GM10248 (cell line): ENCODE measurements at regions not wholly inside any gene's neighbourhood (a gene's known extent, or its start where the extent isn't known, plus 50 kb on each side); places are given as distances from the start of the nearest gene placed in this dataset.

ENCODE experiments used
- CTCF ChIA-PET: fragments of 300-600 bp; sonication (Branson Sonifier 250); formaldehyde crosslinking; extraction: SDS; loops from one replicate; lab custom pipeline; 2021; ENCODE audit warnings: antibody characterized with exemption; lab: Yijun Ruan, JAX
- POLR2A ChIA-PET: fragments of 350-650 bp; sonication (Branson Sonifier 250); formaldehyde crosslinking; extraction: SDS; loops from one replicate; lab custom pipeline; 2020; ENCODE audit warnings: antibody characterized with exemption; lab: Yijun Ruan, JAX
- DNase-seq: peaks from one replicate; pipeline ENCODE4 v3.0.0; 2012; ENCODE audit errors: extremely low spot score
- TF ChIP-seq, protein P1 (sequence below): IDR thresholded peaks from 2 replicates; pipeline ENCODE4 v1.5.1; 2012; ENCODE audit warnings: mild to moderate bottlenecking, low read depth; ENCODE audit errors: extremely low read depth, missing control alignments, control extremely low read depth

DNA sequence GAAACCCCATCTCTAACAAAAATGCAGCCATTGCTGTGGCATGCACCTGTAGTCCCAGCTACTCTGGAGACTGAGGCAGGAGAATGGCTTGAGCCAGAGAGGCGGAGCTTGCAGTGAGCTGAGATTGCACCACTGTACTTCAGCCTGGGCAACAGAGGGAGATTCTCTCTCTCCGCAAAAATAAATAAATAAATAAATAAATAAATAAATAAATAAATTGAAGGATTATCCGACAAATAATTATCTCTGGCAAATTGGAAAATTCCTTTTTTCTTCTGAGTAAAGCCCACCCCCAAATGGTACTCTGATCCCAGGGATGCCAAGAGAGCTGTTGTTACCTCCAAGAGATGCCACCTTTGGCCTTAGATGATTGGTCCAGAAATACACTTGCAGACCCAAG lies 137.9 kb downstream of the SUDS3 start:
- DNase-seq = no peak
- CTCF ChIA-PET = interaction anchor here (1.1 kb wide), 1 partner anchor 13 kb away, joined by 3 read pairs; no protein-coding TSS in a partner anchor
- TF ChIP-seq, protein P1, sequence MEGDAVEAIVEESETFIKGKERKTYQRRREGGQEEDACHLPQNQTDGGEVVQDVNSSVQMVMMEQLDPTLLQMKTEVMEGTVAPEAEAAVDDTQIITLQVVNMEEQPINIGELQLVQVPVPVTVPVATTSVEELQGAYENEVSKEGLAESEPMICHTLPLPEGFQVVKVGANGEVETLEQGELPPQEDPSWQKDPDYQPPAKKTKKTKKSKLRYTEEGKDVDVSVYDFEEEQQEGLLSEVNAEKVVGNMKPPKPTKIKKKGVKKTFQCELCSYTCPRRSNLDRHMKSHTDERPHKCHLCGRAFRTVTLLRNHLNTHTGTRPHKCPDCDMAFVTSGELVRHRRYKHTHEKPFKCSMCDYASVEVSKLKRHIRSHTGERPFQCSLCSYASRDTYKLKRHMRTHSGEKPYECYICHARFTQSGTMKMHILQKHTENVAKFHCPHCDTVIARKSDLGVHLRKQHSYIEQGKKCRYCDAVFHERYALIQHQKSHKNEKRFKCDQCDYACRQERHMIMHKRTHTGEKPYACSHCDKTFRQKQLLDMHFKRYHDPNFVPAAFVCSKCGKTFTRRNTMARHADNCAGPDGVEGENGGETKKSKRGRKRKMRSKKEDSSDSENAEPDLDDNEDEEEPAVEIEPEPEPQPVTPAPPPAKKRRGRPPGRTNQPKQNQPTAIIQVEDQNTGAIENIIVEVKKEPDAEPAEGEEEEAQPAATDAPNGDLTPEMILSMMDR = no peak
- POLR2A ChIA-PET = no interaction called here

DNA sequence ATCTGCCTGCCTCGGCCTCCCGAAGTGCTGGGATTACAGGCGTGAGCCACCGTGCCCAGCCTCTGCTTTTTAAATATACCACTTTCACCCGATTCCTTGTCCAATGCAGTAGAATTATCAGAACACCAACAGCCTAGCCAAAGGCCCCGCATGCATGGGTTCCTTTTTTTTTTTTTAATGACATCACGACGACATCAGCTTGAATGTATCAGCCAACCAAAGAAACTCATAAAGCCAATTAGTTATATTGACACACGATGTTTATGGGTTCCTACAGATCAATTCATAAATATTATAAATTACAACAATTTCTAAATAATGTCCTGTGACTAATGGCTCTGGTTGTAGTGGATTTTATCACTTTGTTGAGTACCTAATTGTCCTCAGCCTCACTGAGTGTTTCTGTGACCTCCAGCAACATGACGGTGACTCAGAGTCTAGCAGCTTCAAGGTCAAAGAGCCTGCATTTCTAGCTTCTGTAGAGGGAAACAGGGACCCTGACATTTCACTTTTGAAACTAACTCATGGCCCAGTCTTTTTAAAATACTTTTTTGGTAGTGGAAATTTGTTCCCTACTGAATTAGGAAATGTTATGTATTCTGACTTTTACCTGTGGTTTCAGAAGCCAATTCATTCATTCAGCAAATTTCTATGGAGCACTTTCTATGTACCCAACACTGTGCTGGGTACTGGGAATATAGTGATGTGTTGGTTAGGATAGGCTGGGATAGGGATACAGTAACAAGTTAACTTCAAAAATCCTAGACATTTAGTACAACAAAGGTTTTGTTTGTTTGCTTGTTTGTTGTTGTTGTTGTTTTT lies 144.1 kb downstream of the SUDS3 start:
- TF ChIP-seq, protein P1 = no peak
- no peak for DNase-seq
- ChIA-PET CTCF (no interaction called here), POLR2A (no interaction called here)

DNA sequence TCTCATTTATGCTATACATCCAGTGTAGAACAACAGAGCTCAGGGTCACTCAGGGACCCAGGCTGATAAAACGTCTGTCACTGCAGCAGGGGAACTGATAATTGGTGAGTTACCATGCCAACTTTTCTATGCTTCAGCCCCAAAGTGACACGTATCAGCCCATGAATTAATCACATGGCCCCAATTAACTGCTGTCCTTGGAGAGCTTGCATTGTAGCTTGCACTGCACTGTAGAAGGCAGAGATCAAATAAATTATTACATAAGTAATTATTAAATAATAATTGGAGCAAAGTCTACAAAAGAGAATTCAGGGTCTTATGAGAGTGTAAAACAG lies 144.6 kb downstream of the SUDS3 start:
- ChIA-PET POLR2A (no interaction called here), CTCF (no interaction called here)
- TF ChIP-seq, protein P1 = no peak
- no peak for DNase-seq

- no peak for DNase-seq
- CTCF ChIA-PET = no interaction called here
- POLR2A ChIA-PET = no interaction called here
- TF ChIP-seq, protein P1 = no peak
These were observed 148.1 kb downstream of the SUDS3 start for GRCh38 chr12:118524446-118524845.

GRCh38 chr12:118525216-118525615 lies 148.9 kb downstream of the SUDS3 start:
- DNase-seq = no peak
- POLR2A ChIA-PET = no interaction called here
- CTCF ChIA-PET = no interaction called here
- TF ChIP-seq, protein P1 = no peak

DNA sequence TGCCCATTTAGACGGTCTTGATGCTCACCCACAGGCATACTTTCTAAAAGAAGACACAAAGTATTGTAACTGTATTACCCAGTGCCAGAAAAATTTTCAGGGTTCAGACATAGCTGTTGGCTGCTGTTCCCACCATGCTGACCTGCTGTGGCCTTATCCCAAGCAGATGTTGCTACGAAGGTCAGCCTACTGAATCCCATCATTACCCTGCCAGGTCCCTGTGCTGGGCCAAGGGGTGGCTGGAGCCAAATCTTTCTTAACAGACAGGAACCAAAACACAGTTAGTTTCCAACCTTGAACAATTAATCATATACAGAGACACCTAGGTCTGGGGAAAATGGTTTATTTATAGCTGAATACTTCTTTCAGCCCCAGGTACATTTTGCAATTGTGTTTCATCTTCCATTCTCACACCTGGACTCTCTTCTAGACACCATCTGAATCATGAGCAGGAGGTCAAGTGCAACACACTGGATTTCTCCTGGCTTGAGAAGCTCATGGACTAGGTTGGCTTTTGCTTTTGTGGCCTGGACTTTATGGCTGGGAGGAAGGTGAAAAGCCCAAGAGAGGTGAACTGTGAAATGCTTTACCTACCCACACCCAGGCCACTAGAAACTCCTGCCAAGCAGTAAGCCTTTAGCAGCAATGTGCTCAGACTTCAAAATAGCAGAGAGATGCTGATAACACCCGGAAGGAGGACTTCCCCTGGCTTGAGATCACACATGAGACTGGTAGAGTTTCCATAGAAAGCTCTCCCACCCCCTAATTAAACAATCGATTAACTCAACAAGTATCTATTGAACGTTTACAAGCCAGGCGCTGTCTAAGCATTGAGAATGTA lies 150.1 kb downstream of the SUDS3 start:
- ChIA-PET POLR2A (no interaction called here), CTCF (interaction anchor here (0.9 to 1.0 kb wide), 2 partner anchors 11 to 12 kb away, joined by 3 to 4 read pairs; no protein-coding TSS in a partner anchor)
- no peak for DNase-seq
- TF ChIP-seq, protein P1 = no peak
